NOMO-1 treated with DMSO at 0.1 percent for 48 hours (cell line): ENCODE measurements at regions not wholly inside any gene's neighbourhood (a gene's known extent, or its start where the extent isn't known, plus 50 kb on each side); places are given as distances from the start of the nearest gene placed in this dataset.

Experiments
- DNase-seq: peaks from one replicate; lab custom pipeline; 2025; ENCODE audit not compliant: unreplicated experiment; lab: John Stamatoyannopoulos, UW

DNA sequence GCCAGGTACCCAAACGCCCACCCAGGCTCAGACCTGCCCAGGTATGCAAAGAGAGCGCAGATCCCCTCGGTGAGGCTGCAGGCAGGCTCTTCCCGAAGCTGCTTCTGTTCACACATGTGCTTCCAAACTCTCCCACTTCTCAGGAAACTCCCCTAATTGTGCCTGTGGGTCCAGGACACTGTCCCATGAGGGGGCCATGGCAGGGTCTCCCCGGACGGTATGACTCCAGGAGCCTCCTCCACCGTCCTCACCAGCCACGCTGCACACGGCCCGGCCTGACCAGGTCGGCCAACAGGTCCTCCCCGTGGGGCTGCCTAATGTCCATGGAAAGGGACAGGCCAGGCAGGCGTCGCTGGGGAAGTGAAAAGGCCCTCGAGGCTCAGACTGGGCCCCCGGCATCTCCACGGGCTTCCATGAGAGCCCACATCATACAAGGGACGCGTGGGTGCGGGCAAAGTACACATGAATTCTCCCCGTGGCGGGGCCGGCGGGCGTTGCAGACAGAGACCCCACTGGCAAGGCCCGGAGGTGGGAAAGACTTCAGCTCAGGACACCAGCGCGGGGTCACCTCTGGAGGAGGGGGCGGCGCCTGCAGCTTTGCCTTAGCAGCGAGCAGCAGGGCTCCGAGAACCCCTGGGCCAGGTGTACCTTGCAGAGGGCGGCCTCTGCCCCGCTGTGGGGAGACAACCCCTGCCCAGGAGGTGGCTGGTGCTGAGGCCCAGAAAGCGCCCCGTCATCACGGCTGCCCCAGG, 526.1 kb downstream of the BRD1 start:
- no peak for DNase-seq

DNA sequence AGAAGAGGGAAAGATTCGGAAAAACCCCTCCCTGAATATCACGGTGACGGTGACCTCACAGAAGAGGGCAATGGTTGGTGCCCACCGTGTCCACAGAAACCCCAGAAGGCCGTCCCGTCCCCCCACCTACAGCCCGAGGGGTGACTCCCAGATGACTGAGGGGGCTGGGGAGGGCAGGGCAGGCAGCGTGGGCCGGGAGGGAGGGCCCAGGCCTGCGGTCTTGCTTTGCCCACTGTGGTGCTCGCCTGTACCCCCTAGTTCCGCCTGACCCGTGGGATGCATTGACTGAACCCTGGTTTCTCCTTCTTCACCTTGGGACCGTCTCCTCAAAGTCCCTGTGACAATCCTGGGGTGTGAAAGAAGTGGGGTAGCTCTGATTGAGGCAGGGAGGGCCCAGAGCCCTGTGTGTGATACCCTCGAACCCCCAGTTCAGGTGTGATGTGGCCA, 526.7 kb downstream of the BRD1 start:
- no peak for DNase-seq

DNA sequence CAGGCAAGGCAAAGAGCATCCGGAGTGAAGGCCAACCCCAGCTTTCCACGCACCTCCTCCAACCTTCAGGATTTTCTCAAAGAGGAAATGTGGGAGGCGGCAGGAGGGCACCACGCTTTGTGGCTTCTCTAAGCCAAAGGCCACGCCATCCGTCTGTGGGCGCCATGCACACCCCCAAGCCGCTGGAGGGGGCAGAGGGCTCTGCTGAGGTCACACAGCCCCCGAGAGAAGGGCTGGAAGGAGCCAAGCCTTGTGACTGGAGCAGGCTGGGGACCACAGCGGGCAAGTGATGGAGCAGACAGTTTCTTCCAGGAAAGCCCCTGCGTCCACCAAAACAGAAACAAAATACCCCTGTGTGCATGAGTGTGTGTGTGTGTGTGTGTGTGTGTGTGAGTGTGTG, 527.4 kb downstream of the BRD1 start:
- DNase-seq: no peak

DNA sequence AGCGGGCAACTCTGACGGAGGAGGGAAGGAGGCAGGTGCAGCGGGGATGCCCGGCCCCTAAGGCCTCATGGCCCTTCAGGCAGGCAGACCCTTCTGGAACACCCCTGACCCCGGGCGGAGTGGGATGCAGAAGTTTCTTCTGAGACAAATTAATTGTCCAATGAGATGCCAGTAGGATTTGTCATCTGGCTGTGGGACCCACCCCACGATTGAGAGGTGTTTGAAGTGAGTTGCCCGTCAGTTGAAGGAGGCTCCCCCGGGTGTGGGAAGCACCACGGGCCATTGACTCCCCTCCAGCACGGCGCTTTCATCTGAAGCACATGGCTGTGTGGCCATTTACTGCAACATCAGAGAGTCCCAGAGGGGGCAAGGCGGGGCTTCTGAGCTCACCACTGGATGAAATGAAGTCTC, 527.8 kb downstream of the BRD1 start:
- no peak for DNase-seq

DNA sequence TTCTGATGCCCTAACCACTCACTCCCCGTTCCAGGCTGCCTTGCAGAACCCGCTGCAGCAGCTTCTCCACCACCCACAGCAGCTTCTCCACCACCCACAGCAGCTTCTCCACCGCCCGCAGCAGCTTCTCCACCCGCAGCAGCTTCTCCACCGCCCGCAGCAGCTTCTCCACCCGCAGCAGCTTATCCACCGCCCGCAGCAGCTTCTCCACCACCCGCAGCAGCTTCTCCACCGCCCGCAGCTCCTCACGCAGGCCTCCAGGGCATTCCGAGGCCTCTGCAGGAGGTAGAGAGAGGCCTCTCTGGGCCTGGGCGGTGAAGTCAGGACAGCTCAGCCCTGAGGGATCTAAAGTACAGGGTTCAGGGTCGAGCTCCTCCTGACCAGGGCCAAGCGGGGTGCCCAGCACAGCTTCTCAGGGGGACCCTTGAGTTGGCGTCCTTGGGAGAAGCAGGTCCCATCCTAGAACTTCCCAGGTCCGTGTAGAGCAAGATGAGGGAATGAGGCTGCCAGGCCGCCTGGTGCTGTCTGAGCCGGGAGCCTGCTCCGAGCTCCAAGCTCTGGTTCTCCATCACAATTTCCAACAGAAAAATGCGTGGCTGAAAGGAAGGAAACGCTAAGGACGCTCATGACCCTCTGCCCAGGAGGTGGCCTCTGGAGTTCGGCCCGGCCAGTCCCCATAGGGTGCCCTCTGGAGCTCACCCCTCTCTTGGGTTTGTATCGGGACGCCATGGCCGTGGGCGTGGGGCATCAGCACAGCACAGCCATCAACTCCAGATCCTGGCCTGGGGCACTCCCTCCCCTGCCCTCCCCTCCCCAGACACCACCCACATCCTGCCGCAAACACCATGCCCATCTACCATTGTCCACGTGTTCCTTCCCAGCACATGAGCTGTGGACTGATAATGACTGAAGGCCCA, 528.6 kb downstream of the BRD1 start:
- DNase-seq: no peak

DNA sequence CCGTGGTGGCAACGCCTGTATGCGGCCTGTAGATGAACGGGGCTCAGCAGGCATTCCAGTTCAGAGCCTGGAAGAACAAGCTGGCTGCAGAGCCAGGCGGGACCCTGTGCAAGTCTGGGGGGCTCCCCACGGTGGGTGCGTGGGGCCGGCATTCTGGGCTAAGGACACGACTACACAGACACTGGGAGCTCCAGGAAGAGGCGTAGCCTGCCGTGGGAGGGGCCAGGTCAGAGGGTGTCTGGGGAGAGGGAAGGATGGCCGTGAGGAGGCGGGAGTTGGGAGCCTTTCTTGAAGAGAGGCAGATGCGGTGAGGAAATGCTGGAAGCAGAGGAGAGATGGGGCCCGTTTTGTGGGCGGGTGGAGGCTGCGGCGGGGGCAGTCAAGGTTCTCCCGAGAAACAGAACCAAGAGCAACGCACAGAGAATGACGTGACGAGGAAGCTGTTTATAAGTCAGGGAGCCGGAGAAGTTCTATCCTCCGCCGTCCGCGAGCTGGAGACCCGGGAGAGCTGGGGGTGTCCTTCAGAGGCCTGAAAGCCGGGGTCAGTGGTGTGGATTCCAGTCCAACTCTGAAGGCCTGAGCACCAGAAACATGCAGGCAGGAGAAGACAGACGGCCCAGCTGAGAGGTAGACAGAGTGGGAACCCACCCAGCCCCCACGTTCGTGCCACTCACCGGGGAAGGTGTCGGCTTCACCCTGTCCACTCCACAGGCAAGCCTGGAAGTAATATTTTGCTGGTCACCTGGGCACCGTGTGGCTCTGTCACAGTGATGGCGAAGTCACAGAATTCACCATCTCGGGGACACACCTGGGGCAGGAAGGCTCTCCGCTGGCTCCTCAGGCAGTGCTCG, 529.6 kb downstream of the BRD1 start:
- DNase-seq: no peak

DNA sequence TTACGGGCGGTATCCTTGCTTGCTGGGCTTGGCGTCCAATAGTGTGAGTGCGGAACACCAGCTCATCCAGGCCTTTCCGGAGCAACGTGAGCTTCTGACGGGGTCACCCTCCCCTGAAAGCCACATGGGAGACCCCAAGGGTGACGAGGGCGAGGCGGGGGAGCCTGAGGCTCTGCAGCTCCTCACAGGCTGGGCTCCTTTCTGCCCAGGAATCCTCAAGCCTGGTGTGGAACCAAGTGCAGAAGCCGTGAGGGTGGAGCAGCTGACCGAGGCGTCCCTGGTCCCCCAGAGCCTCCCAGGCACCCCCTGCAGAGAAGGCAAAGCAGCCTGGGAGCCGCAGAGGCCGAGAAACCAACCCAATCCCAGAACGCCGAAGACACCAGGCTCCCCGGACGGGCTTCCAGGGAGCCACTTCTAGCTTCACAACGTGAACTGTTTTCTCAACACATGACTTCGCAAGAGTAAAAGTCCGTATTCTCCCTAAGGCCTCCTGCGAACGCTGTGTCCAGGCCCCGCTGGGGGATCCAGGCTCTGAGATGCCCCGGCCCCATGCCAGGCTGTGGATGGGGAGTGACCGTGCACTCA, 530.3 kb downstream of the BRD1 start:
- no peak for DNase-seq

DNA sequence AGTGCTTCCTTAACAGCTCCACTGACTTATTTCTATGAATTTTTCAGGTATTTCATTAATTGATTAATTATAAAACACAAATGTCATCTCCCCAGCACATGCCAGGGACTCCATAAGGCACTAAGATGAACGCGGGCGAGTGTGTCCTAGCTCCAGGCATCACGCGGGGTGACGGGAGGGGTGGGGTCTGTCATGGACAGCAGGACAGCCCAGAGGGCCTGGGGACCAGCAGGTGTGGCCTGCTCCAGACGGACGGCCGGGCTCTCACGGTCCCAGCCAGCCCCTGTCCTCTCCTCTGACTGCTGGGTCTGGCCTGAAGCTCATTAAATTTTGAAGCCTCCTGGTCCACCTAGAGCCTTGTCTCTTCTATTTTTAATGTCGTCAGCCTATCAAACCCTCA, 531.1 kb downstream of the BRD1 start:
- DNase-seq: no peak

DNA sequence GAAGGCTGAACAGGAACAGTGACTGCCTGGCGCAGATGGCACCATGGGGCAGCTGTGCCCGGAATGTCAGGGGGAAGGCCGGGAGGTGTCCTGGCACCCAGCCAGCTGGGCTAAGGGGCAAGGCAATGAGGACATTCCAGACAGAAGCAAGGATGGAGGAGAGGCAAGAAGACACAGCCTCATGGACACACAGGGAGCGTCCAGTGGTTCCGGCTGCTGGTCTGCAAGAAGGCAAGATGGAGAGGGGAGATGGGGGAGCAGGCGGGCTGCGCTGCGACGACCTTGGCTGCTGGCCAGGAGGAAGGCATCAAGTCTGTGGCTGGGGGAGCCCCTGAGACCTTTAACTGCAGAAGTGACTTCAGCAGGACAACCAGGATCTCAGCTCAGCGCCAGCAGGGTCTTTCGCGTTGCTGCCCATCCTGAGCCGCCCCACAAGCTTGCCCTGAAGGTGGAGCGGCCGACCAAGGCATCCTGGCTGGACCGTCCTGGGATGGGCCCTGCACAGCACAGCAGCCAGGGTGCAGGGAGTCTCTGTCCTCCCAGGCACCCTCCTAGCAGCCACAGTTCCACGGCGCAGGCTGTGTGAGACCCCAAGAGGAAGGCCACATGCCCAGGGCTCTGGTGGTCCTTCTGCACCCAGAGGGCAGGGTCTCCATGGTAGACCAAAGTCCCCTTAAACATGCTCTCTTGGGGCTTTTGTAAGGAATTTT, 531.7 kb downstream of the BRD1 start:
- no peak for DNase-seq

DNA sequence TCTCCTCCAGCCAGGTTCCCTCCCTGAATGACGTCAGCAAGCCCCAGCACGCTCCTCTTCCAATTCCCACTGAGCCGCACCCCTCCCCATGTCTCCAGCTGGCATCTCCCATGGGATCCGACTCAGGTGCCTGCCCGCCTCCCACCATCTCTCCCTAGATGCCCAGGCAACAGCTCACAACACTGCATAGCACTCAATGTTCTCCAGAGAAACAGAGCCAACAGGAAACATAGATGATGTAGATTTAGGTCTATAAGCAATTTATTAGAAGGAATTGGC, 532.3 kb downstream of the BRD1 start:
- no peak for DNase-seq

DNA sequence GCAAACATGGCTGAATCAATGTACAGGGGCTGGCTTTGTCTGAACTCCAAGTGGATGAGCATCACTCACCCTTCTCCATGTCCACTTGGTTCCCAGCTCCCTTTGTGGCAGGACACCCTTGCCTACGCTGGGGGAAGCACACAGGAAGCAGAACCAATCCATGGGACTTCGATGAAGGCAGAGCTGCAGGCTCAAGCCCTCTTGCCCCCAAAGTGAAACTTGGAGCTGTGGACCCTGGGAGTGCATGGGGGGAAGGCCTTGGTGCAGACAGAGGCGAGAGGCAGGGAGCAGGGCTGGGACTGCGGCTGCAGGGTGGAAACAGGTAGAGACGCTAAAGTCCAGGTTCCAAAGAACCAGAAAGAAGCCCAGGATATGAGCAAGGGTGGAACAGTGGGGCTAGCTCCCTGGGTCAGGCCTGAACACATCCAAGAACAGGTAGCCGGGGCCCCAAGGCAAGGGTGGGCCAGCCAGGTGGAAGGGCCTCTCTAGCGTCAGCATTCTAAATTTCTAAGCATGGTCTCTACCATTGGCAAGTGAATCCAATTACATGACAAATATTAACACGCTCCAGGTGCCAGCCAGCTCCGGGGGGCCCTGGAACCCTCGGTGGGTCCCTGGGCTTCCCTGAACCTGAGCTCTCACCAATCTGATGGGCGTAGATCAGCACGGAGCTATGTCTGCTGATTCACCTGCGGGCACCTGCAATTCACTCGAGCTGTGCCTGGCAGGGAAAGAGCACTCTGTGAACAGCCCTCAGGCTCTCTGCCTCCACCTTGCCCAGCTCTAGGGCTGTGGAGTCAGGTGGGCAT, 532.8 kb downstream of the BRD1 start:
- no peak for DNase-seq

DNA sequence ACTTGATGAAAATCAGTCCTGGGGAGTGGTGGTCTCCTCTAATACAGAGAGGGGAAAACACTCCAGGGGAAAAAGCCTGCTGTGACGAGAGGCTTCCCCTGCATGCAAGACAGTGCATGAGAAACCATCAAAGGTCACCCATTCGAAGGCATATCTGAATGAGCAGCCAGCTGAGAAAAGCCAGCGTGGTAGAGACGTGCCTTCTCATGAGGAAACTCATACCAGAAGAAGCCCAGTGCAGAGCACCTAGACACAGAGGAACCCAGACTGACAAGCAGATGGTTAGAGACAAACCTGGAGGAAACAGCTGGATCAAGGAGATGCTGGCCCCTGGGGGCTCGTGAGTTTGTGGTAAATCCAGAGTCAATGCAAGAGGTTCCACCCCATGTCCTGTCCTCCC, 534.8 kb downstream of the BRD1 start:
- DNase-seq: no peak

DNA sequence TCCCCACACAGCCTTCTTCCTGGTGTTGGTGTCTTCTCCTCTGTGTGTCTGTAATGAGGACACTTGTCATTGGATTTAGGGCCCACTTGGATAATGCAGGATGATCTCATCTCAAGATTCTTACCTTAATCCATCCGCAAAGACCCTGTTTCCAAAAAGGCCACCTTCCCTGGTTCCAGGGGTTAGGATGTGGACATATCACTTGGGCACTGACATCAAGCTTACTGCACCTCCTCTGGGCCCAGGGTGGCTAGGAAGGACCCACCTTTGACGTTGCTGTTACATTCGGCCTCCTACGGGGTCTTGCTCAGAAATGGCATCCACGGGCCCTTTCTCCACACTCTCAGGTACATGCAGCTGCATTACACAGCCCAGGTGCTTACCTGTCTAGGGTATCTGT, 535.9 kb downstream of the BRD1 start:
- DNase-seq: no peak

DNA sequence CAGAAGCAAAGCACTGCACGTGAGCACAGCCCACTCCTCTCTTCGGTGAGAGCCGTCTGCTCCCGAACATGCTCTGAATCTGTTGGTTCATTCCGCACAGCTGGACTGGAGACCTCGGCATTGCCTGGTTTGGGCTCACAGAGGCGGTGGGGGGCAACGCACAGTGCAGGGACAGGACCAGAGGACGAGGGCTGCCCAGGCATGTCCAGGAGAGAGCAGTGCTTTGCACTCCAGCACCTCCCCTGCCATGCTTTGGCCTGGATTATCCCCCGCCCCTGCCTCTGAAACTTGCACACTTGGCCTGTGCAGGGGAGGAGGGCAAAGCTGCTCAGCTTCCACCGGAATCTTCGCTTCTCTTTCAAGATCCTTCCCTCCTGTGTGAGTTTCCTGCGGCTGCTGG, 536.5 kb downstream of the BRD1 start:
- no peak for DNase-seq

DNA sequence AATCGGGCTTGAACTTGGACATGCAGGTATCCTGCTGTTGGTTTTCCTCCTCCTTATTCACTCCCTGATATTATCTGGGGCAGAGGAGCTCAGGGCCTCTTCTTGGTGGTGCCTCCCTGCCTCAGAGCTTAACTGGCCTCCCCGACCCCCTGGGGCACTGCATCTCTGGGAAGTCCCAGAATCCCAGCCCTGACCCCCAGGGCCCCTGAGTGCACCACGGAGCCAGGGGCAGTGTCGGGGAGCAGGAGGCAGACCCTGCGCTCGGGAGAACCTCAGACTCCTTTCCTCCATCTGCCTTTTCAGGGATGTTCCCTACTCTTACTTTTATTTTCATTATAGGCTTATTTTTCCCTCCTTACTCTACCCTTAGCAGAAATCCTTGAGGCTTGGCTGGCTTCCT, 537.0 kb downstream of the BRD1 start:
- DNase-seq: no peak

DNA sequence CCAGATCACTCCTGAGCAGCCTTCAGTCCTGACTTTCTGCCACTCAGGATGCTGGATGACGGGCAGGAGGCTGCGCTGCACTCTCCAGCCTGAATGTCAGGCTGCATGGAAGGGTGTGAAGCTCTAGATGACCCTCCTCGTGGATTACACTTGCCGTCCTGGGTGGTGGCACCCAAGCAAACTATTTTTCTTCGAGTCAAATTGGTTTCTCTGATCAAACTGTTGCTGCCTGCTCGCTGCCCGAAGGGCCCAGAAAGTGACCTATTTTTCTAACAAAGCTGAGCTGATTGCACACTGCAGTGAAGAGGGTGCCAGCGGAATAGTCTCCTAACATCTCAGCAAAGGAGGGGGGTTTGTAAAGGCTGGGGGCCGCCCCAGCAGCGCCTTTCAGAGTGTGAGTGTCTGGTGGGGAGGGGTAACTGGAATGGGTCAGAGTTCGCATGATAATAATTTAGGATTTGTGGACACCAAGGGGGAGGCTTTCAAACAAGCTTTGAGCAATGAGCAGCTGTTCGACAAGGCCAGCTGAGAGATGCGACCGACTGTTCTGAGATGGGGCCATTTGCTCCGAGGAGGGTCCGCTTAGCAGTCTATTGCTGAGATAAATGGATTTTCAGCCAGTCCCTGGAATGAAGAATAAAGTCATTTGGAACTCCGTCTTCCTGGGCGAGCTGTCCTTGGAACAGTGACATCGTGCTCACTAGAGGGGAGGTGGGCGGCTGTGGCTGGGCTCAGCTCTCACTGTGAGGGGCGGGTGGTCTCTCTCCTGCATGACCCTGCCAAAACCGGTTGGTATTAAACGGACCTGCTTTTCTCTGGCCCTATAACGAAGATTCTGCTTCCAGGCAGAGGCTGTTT, 537.6 kb downstream of the BRD1 start:
- DNase-seq: no peak

DNA sequence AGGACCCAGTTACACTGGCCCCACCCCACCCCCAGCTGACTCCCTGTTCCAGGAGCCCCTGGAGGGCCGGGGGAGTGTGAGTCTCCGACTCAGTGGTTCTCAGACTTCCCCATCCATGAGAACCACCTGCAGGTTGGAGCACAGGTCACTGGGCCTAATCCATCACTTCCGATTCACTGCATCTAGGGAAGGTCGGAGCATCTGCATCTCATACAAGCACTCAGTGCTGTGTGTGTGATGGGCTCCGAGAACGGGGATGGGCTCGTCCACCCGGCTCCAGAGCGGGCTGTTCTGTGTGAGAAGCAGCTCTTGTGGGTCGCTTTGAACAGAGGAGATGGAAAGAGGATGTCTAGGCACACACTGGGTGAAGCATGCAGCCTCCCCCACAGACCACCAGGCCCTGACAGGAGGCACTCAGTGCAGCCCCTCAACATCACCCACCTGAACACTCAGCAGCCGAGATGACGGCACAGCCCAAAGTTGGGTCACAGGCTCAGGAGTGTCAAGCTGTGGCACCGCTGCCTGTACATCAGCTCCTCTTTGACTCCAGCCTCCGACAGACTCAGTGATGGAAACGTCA, 541.4 kb downstream of the BRD1 start:
- no peak for DNase-seq

DNA sequence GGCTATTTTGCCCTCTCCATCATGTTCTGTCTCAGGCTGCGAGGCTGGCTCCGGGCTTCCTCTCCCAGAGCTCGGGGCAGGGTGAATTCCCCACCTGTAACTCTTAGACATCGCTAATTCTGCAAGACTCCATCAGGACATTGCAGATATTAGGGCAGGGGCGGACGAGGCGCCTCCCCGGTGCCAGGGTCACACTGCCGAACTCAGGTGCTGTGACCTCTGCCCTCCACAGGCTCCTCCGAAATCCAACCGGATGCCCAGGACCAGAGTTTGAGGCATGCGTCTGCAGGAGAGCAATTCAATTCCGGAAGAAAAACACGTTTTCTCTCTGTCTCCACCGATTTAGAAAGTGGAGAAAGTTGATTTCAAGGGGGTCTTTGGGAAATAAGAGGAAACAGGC, 542.7 kb downstream of the BRD1 start:
- no peak for DNase-seq
